ENCODE measurements at regions not wholly inside any gene's neighbourhood (a gene's known extent, or its start where the extent isn't known, plus 50 kb on each side); places are given as distances from the start of the nearest gene placed in this dataset.

GRCh38 chr10:124144536-124144935 lies 51.1 kb upstream of the CHST15 start:
- TF ChIP-seq CTCF (IDR thresholded peaks at IDR 0.05): no peak
- TF ChIP-seq EZH2 (IDR thresholded peaks at IDR 0.05): no peak
